COLO668 (cell line): ENCODE measurements at regions not wholly inside any gene's neighbourhood (a gene's known extent, or its start where the extent isn't known, plus 50 kb on each side); places are given as distances from the start of the nearest gene placed in this dataset.

Experiments
- DNase-seq: peaks from one replicate; lab custom pipeline; 2025; ENCODE audit not compliant: unreplicated experiment; lab: John Stamatoyannopoulos, UW

- DNase-seq, result no peak
Observed at GRCh38 chr1:209291715-209292114, 291.8 kb upstream of the CAMK1G start.

GRCh38 chr1:209302779-209303568, 280.5 kb upstream of the CAMK1G start:
- DNase-seq, result no peak

GRCh38 chr1:209304166-209304565, 279.3 kb upstream of the CAMK1G start:
- DNase-seq, result no peak

- no peak for DNase-seq
Observed at GRCh38 chr1:209305221-209305954, 278.1 kb upstream of the CAMK1G start.

GRCh38 chr1:209307846-209308245, 275.7 kb upstream of the CAMK1G start:
- DNase-seq, result no peak

GRCh38 chr1:209309198-209309597, 274.3 kb upstream of the CAMK1G start:
- DNase-seq, result no peak

GRCh38 chr1:209311770-209312169, 271.7 kb upstream of the CAMK1G start:
- DNase-seq, result no peak

GRCh38 chr1:209316929-209317328, 266.6 kb upstream of the CAMK1G start:
- no peak for DNase-seq

- no peak for DNase-seq
Observed at GRCh38 chr1:209318181-209319056, 265.1 kb upstream of the CAMK1G start.

- DNase-seq, result no peak
Observed at GRCh38 chr1:209319057-209319432, 264.5 kb upstream of the CAMK1G start.

- no peak for DNase-seq
Observed at GRCh38 chr1:209319549-209319948, 264.0 kb upstream of the CAMK1G start.

- DNase-seq, result no peak
Observed at GRCh38 chr1:209323743-209324142, 259.8 kb upstream of the CAMK1G start.

GRCh38 chr1:209324901-209325871, 258.3 kb upstream of the CAMK1G start:
- no peak for DNase-seq

GRCh38 chr1:209326076-209326475, 257.4 kb upstream of the CAMK1G start:
- no peak for DNase-seq

- DNase-seq, result no peak
Observed at GRCh38 chr1:209326831-209327230, 256.7 kb upstream of the CAMK1G start.

- no peak for DNase-seq
Observed at GRCh38 chr1:209328196-209328595, 255.3 kb upstream of the CAMK1G start.

GRCh38 chr1:209335178-209335577, 248.3 kb upstream of the CAMK1G start:
- peak; percentile 34 for DNase-seq

- DNase-seq, result no peak
Observed at GRCh38 chr1:209341146-209341545, 242.4 kb upstream of the CAMK1G start.

- DNase-seq, result no peak
Observed at GRCh38 chr1:209341673-209342420, 241.7 kb upstream of the CAMK1G start.
